ENCODE measurements at regions not wholly inside any gene's neighbourhood (a gene's known extent, or its start where the extent isn't known, plus 50 kb on each side); places are given as distances from the start of the nearest gene placed in this dataset.

DNA sequence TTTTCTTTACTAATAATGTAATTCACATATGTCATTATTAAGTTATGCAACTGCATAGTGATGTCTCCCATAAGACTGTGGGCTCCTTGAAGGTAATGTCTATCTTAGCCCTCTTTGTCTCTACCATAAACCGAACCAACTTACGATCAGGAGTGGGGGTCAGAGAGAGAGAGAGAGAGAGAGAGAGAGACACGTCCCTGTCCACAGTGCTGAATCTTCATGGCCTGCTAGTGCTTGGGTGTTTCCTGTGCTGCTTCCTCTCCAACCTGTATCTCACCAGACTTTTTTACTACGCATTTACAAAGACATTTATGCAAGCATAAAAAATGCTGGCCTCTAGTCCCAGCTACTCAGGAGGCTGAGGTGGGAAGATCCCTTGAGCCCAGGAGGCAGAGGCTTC lies 52.2 kb upstream of the HAPSTR1 start:
- Histone ChIP-seq H4K20me1 (no peaks in the 10 kb centered on the region), H3K4me2 (no peak overlapping the region), H3K9me3 (peaks cover 9% of the 10 kb centered on the region; the same call in 1 of the 2 replicates), H3K27ac (no peak overlapping the region), H3K4me3 (no peak overlapping the region), H3K4me1 (peaks cover 12% of the 10 kb centered on the region; the same call in 1 of the 2 replicates), H3K27me3 (no peaks in the 10 kb centered on the region), H3K36me3 (no peaks in the 10 kb centered on the region), H3K9ac (no peak overlapping the region)
- TF ChIP-seq Cebpa-rat (IDR thresholded peaks at IDR 0.05) = no peak

GRCh38 chr16:9040800-9041412 lies 50.5 kb upstream of the HAPSTR1 start:
- H3K27me3 ChIP-seq = no peaks in the 10 kb centered on the region
- H3K4me2 ChIP-seq = no peak overlapping the region
- no peak overlapping the region for H3K9ac ChIP-seq
- H3K36me3 ChIP-seq = no peaks in the 10 kb centered on the region
- H3K4me3 ChIP-seq = no peak overlapping the region
- H4K20me1 ChIP-seq = no peaks in the 10 kb centered on the region
- no peaks in the 10 kb centered on the region for H3K9me3 ChIP-seq
- H3K4me1 ChIP-seq = peaks cover 12% of the 10 kb centered on the region; the same call in 1 of the 2 replicates
- no peak for TF ChIP-seq Cebpa-rat (IDR thresholded peaks at IDR 0.05)
- H3K27ac ChIP-seq = no peak overlapping the region

Data from BLaER1 (cell line).